Tibial nerve (tissue), 4 donors: ENCODE measurements at regions not wholly inside any gene's neighbourhood (a gene's known extent, or its start where the extent isn't known, plus 50 kb on each side); places are given as distances from the start of the nearest gene placed in this dataset.

Experiments
- DNase-seq, 2 donors: peaks; one replicate each; pipeline ENCODE4 v3.0.0-alpha.2; 2019; ENCODE audit warnings: low spot score in 2 of 2
- H3K27ac ChIP-seq, 4 donors: fragments of 200-600 bp; sonication (generic) in 3 of 4; one replicate each; pipeline ENCODE4 v1.5.1; 2017 to 2019; ENCODE audit warnings: mild to moderate bottlenecking in 1 of 4
- H3K27me3 ChIP-seq, 2 donors: fragments of 200-600 bp; sonication (generic) in 1 of 2; one replicate each; pipeline versions ENCODE4 v1.5.1 to v1.6.0; 2017 to 2019
- H3K36me3 ChIP-seq, 3 donors: fragments of 200-600 bp; sonication (generic); one replicate each; pipeline ENCODE4 v1.5.1; 2018 to 2019
- H3K4me1 ChIP-seq, 4 donors: fragments of 200-600 bp; sonication (generic) in 3 of 4; one replicate each; pipeline ENCODE4 v1.5.1; 2017 to 2019
- H3K4me3 ChIP-seq, 4 donors: fragments of 200-600 bp; sonication (generic) in 3 of 4; one replicate each; pipeline ENCODE4 v1.5.1; 2017 to 2019; ENCODE audit warnings: mild to moderate bottlenecking in 1 of 4, moderate library complexity in 1 of 4
- H3K9me3 ChIP-seq, 4 donors: fragments of 200-600 bp; sonication (generic) in 3 of 4; one replicate each; pipeline ENCODE4 v1.5.1; 2017 to 2019
- CTCF ChIP-seq, 5 experiments: fragments of 200-600 bp in 3 of 5; fragments of 450-650 bp in 2 of 5; sonication (generic) in 3 of 5; IDR thresholded peaks; one replicate each; pipeline ENCODE4 v1.5.1; 2016 to 2019; ENCODE audit warnings: antibody characterized with exemption in 5 of 5, mild to moderate bottlenecking in 3 of 5, moderate library complexity in 2 of 5
- EP300 ChIP-seq, 2 donors: sonication (generic); formaldehyde crosslinking; IDR thresholded peaks; one replicate each; pipeline ENCODE4 v1.6.1; 2017; ENCODE audit warnings: antibody characterized with exemption in 2 of 2, mild to moderate bottlenecking in 1 of 2
- POLR2A ChIP-seq, 2 donors: fragments of 450-650 bp; IDR thresholded peaks; one replicate each; pipeline ENCODE4 v1.6.1; 2017; ENCODE audit warnings: antibody characterized with exemption in 2 of 2, mild to moderate bottlenecking in 2 of 2, moderate library complexity in 2 of 2
- WGBS, 2 donors: methylation state at CpG; one replicate each; pipeline ENCODE4 v1.1.5; 2018; 5-methylcytosine and 5-hydroxymethylcytosine counted together

- DNase-seq, result no peak
- 89 to 97% methylated on average over 3 to 4 of the region's 4 CpGs for WGBS, 2 donors
- Histone ChIP-seq H3K27ac (no peak overlapping the region), H3K27me3 (no peaks in the 10 kb centered on the region), H3K4me1 (no peaks in the 10 kb centered on the region), H3K9me3 (peaks cover 0 to 6% (median 2%) of the 10 kb centered on the region in 4 donors), H3K4me3 (no peak overlapping the region), H3K36me3 (no peaks in the 10 kb centered on the region)
- TF ChIP-seq EP300 (IDR thresholded peaks at IDR 0.05) (no peak), CTCF (IDR thresholded peaks at IDR 0.05) (no peak), POLR2A (IDR thresholded peaks at IDR 0.05) (no peak)
Measured at GRCh38 chr2:146642066-146642465, 1202.8 kb upstream of the ACVR2A start.

GRCh38 chr2:146634230-146635097 is 1210.4 kb upstream of the ACVR2A start:
- no peaks in the 10 kb centered on the region for H3K9me3 ChIP-seq
- H3K27ac ChIP-seq, result no peak overlapping the region
- H3K4me3 ChIP-seq, result no peak overlapping the region
- TF ChIP-seq EP300 (IDR thresholded peaks at IDR 0.05) (no peak), POLR2A (IDR thresholded peaks at IDR 0.05) (no peak), CTCF (IDR thresholded peaks at IDR 0.05) (no peak)
- no peak for DNase-seq
- no peaks in the 10 kb centered on the region for H3K27me3 ChIP-seq
- WGBS, 2 donors, result 59 to 67% methylated on average over 8 of the region's 8 CpGs
- no peaks in the 10 kb centered on the region for H3K36me3 ChIP-seq
- H3K4me1 ChIP-seq, result no peaks in the 10 kb centered on the region

DNA sequence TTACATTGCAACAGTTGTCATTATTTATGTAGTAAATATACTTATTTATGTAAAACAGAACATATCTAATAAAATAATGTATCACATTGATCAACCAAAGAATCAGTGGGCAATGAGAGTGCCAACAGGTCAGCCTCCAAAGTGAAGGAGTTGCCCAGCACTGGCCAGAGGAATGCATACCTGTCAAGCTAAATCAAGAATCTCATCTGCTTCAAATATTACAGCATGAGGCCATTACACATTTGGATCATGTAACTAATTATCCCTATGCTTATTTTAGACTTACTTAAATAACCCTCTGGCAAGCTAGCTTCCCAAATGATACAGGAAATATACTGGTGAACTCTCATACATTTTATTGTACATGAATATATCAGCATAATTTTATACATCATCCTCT is 1211.7 kb upstream of the ACVR2A start:
- Histone ChIP-seq H3K27ac (no peak overlapping the region), H3K36me3 (no peaks in the 10 kb centered on the region), H3K4me1 (no peaks in the 10 kb centered on the region), H3K4me3 (no peak overlapping the region), H3K27me3 (no peaks in the 10 kb centered on the region), H3K9me3 (no peaks in the 10 kb centered on the region)
- TF ChIP-seq POLR2A (IDR thresholded peaks at IDR 0.05), result no peak
- no peak for TF ChIP-seq CTCF (IDR thresholded peaks at IDR 0.05)
- TF ChIP-seq EP300 (IDR thresholded peaks at IDR 0.05), result no peak
- no peak for DNase-seq

DNA sequence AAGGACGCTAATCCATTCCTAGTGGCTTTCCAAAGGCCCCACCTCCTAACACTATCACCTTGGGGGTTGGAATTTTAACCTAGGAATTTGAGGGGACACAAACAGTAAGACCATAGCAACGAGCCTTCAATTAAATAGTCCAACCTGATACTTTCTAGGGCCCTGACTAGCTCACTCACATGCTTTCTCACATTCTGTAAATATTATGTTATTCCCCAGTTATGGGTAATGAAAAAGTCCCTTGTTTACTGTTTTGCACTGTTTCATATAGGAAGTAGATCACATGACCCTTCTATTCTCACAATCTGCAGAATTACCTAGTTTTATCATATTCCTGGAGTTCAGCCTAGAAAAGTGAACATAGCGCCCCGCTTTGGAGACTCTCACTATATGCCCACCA is 1212.1 kb upstream of the ACVR2A start:
- Histone ChIP-seq H3K9me3 (no peaks in the 10 kb centered on the region), H3K27me3 (no peaks in the 10 kb centered on the region), H3K36me3 (no peaks in the 10 kb centered on the region), H3K27ac (no peak overlapping the region), H3K4me3 (no peak overlapping the region), H3K4me1 (no peaks in the 10 kb centered on the region)
- TF ChIP-seq POLR2A (IDR thresholded peaks at IDR 0.05) (no peak), EP300 (IDR thresholded peaks at IDR 0.05) (no peak), CTCF (IDR thresholded peaks at IDR 0.05) (no peak)
- no peak for DNase-seq
- WGBS, 2 donors, result 79 to 81% methylated on average over 4 of the region's 4 CpGs

GRCh38 chr2:146624430-146625160 is 1220.2 kb upstream of the ACVR2A start:
- Histone ChIP-seq H3K9me3 (no peaks in the 10 kb centered on the region), H3K4me1 (no peaks in the 10 kb centered on the region), H3K27ac (no peak overlapping the region), H3K4me3 (no peak overlapping the region), H3K27me3 (no peaks in the 10 kb centered on the region), H3K36me3 (no peaks in the 10 kb centered on the region)
- WGBS, 2 donors, result 69 to 76% methylated on average over 3 of the region's 3 CpGs
- no peak for TF ChIP-seq EP300 (IDR thresholded peaks at IDR 0.05)
- TF ChIP-seq CTCF (IDR thresholded peaks at IDR 0.05), result no peak
- TF ChIP-seq POLR2A (IDR thresholded peaks at IDR 0.05), result no peak
- DNase-seq, result no peak
